Stimulated activated CD4-positive, alpha-beta T cell treated with anti-CD3 and anti-CD28 coated beads, Interleukin-1b, Interleukin-23, amount 100 ng/mL, for 48 hours (primary cell): ENCODE measurements at regions not wholly inside any gene's neighbourhood (a gene's known extent, or its start where the extent isn't known, plus 50 kb on each side); places are given as distances from the start of the nearest gene placed in this dataset.
"Not testable (repeated sequence)": the region's sequence is repeated elsewhere in the genome, so short reads cannot be mapped to it uniquely, and the experiment has no call there.

ENCODE experiments used
- DNase-seq: peaks from one replicate; pipeline ENCODE4 v3.0.0-alpha.2; 2020

- DNase-seq, result no peak
These were observed 51.3 kb upstream of the LARGE1 start for GRCh38 chr22:33971561-33971961.

DNA sequence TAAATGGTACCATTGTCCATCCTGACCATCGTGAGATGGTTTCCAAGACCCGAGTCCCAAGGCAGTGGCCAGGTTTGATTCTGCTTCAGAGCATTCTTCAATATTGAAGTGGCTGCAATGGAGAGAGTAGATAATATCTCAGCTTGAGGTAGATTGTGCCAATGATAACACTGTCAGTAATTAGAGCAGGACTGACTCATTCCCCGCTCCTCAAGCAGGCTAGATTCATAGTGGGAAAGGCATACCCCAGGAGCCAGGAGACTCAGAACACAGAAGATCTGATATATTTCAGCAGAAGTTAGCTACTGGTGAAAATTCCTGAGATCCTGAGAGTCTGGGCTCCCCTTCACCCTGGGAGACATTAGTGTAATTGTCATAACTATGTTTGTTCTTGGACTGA, 55.6 kb upstream of the LARGE1 start:
- DNase-seq, result no peak

DNA sequence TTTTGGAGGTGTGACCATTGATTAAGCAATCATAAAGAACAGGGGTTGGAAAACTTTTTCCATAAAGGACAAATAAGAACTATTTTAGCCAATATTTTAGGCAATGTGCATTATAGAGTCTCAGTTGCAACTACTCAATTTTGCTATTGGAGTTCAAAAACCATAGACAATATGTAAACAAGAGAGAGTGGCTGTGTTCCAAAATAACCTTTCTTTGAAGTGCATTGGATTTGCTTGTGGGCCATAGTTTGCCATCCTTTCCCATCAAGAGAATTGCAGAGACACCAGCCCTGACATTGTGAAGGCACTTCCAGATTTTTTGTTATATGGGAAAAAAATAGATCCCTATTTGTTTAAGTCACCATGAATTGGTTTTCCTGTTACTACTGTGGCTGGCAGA, 63.3 kb upstream of the LARGE1 start:
- DNase-seq, result no peak

DNA sequence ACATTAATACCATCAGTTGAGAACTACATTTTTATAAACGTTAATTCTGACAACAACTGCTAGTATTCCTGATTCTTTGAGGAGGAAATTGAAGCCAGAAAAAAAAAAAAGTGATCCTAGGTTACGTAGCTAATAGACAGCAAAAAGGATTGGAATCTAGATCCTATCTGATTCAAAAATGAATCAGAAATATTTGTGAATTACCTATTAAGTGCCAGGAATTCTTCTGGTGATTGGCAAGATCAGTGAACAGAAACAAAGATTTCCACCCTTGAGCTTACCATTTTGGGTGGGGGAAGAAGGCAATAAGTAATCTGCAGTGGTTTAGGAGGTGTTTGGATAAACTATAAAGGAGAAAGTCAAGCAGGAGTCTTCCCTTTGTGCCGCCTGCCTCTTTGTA, 63.9 kb upstream of the LARGE1 start:
- DNase-seq, result no peak

DNA sequence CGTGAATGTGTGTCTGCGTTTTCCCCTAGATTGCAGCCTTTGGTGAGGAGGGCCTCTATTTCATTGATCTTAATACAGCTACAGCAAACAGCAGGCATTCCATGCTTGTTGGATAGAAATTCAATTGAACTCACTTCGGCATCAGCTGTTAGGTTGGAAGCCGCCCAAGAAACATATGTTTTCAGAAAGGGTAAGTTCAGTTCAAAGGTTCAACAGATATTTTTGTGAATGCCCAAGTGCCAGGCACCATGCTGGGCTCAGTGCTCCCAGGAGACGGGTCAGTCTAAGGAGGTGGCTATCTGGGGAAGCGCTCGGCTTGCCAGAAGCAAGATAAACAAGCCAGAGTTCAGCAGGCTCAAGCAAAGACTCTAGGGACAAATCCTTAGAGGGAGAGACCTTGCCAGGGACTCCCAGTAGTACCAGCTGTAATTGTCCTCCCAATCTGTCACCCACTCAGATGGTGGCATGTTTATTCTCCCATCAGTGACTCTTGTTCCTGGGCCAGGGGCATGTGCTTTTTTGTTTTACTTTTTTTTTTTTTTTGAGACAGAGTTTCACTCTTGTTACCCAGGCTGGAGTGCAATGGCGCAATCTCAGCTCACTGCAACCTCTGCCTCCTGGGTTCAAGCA, 64.5 kb upstream of the LARGE1 start:
- DNase-seq, result no peak

- DNase-seq, result no peak
These were observed 65.2 kb upstream of the LARGE1 start for GRCh38 chr22:33985506-33985905.

DNA sequence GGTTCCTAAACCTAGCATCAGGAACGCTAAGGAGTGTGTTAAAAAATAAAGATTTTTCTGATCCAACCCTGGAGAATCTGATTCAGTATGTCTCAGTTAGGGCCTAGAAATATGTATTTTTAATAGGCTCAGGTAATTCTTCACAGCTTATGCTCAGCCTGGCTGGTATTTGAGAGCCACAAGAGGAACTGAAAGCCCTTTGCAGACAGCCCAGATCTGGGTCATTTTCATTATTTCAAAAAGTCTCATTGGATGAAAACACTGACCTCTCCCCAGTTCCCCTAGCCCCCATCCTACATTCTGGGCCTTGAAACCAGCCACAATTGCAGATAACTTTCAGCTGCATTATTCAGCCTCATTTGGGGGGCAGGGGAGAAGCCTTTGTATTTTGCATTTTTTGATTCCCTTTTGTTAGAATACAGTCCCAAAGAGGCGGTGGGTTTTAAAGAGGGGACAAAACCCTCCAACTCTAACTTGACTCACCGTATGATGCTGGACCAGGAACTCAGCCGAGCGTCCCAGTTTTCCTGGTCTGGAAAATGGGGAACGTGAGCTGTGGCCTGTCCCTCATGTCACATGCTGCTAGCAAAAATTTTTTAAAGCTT, 66.0 kb upstream of the LARGE1 start:
- no peak for DNase-seq

GRCh38 chr22:33986954-33987353, 66.7 kb upstream of the LARGE1 start:
- no peak for DNase-seq

DNA sequence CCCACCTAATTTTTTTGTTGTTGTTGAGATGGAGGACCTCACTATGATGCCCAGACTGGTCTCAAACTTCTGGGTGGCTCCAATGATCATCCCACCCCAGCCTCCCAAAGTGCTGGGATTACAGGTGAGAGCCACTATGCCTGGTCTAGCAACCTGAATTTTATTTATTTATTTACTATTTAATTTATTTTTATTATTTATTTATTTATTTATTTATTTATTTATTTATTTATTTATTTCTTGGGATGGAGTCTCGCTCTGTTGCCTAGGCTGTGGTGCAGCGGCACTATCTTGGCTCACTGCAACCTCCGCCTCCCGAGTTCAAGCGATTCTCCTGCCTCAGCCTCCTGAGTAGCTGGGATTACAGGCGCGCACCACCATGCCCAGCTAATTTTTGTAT, 69.0 kb upstream of the LARGE1 start:
- DNase-seq, result not testable (repeated sequence)

- DNase-seq, result no peak
These were observed 71.3 kb upstream of the LARGE1 start for GRCh38 chr22:33991620-33992019.

DNA sequence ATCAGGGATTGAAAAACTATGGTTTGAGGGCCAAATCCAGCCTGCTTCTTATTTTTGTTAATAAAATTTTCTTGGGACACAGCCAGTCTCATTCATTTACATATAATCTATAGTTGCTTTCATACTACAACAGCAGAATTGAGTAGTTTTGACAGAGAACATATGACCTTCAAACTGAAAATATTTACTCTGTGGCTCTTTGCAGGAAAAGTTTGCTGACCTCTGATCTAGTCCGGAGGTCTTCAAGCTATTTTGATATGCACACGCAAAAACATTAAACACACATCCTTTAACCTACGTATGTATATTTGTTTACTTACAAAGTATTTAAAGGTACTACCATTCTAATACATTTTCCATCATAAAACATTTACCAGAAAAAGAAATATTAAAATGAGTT, 76.5 kb upstream of the LARGE1 start:
- no peak for DNase-seq

GRCh38 chr22:34000879-34001526, 80.7 kb upstream of the LARGE1 start:
- DNase-seq, result no peak

DNA sequence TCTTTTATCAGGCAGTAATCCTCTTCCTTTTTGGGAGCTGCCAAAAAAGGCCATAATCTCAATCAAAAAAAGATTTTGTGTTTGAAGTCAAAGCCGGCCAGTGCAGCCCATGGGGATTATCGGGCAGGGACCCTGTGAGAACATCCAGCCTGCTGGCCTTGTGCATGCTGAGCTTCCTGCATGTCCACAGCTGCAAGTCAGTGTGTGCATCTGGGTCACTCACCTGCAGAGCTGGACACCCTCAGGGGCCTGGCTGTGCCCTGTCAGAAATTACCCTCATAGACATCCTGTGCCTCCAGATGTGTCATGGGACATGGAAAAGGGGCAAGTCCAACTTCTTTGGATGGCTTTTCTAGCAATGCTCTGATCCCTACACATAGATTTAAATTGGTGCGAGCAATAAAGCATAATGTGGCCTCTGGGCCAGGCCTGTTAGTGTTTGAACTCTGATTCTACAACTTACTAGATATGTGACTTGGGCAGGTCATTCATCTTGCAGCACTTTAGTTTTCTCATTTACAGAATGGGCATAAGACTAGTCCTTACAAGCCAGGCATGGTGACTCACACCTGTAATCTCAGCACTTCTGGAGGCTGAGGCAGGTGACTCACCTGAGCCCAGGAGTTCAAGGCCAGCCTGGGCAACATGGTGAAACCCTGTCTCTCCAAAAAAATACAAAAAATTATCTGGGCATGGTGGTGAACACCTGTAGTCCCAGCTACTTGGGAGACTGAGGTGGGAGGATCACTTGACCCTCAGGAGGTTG, 81.6 kb upstream of the LARGE1 start:
- no peak for DNase-seq

DNA sequence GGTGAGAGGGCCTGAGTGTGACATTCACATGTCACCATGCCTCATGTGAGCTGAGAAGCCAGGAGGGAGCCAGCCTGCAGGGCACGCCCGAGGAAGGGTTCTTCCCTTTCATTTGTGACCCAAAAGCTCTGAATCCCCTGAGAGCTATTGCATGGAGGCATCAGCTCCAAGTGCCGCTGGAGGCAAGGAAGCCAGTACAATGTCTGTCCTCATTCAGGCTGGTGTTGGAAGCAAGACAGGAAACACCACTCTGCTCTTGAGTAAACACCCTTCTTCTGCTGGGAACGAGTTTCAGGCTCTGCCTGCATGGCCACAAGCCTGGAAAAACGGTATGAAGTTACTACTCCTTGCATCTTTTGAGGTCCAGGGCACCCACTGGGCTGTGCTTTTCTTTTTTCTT, 83.8 kb upstream of the LARGE1 start:
- DNase-seq, result no peak

DNA sequence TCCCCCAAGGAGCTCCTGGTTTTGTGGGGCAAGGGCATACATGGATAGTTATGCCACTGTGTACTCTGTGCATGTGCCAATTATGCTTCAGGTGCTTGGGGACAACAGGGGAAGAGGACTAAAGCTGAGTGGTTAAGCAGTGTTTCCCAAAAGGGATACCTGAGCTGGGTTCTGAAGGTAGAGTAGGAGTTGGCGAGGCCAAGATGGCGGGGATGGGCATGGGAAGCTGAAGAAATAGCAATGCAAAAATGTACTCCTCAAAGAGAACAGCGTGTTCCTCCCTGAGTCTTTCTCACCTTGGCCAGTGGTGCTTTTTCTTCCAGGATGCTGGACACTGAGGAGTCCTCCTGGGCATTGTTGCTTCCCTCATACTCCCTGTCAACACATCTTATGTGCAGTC, 90.0 kb upstream of the LARGE1 start:
- no peak for DNase-seq

DNA sequence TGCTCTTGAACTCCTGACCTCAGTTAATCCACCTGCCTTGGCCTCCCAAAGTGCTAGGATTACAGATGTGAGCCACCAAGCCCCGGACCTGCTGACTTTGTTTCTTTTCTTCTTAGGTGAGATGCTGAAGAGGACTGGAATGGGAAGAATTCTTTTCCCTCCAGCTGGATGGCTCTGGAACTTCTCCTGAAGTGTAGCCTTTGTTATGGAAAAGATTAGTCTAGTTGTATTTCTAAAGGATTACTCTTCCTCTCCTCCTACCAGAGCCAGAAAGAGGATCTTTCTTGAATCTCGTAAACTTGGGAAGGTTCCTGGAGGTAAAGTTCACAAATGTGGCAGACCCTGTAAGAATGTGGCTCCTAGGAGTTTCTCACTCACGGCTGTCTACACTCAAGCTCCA, 95.4 kb upstream of the LARGE1 start:
- no peak for DNase-seq

DNA sequence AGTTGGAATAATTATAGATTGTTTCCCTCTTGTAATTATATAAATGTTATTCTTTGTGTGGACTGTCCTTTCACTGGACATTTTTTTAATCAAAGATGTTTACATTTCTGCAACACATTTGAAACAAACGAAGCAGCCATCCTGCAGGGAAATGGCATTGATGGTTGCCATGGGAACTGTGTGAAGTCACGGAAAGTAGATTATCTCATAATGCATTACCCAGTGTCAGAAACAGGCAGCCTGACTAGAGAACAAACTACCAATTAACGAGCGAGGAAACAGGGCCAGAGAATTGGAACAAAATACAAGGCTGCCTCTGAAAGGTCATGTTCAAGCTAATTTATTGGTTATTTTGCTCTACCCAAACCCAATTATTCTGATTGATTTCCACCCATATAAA, 96.9 kb upstream of the LARGE1 start:
- DNase-seq, result no peak

DNA sequence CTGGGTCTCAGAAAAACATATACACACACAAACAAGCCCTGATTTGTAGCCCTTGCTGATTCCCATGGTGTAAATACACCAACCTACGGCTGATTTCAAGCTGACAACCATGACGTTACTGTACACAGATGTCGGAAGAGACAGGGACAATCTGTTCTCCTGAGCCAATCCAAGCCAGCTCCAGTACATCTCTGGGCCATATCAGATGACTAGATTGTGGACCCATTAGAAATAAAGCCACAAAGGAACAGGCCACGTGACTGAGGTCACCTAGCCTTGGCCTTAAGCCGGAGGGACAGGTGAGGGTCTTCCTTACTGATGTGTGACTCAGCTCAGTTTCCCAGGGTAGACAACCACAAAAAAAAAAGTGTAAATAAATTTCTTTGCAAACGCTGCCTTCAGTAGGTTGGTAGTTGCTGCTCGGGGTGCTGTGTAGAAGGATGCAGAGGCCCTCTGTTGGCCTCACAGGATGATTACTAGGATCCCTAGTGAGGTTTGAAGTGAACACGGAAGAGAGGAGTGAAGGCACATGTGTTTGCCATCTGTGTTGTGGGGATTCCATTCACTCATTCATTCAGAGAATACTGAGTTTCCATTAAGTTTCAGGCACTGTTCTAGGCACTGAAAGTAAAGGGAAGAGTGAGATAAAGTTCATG, 99.0 kb upstream of the LARGE1 start:
- no peak for DNase-seq

- no peak for DNase-seq
These were observed 114.9 kb upstream of the LARGE1 start for GRCh38 chr22:34035209-34035608.

DNA sequence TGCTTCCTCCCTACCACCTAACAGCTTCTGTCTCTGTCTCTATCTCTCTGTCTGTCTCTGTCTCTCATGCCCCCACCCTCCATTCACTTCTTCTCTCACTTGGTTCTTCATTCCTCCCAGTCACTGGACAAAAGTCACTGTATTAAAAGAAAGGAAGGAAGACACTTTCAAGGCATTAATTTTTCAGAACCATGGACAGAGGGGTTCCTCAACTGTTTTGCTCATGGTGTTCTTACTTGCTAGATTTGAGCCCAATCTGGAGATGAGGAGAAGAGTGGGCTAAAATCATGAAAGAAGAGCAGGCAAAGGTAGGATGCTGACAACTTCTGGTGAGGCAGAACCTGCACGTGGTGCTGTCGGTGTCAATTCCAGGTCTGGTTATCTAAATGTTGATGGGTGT, 116.7 kb upstream of the LARGE1 start:
- DNase-seq, result no peak

- DNase-seq, result no peak
These were observed 118.7 kb upstream of the LARGE1 start for GRCh38 chr22:34038801-34039555.

GRCh38 chr22:34045311-34045710, 125.0 kb upstream of the LARGE1 start:
- DNase-seq, result no peak
